ENCODE measurements at regions not wholly inside any gene's neighbourhood (a gene's known extent, or its start where the extent isn't known, plus 50 kb on each side); places are given as distances from the start of the nearest gene placed in this dataset.

DNA sequence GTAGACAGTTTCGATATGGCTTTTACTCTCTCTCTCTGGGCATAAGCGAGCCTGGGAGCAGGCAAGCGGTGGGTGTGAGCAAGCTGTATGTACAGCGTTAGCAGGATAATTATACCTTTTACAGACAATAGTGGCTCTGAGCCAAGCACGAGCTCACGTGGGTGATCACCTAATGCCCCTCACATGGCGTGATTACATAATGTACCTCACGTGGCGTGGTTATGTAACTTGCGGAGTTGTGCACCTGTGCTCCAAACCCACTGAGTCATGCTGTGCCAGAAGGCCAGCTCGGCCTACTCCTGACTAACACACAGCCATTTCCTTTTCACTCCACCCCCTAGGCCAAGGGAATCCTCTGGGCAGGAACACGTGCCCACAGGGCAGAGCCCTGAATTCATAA is 797.2 kb downstream of the EFNA5 start:
- Histone ChIP-seq H3K9me2 (ENCODE audit: insufficient read depth) (no peaks in the 10 kb centered on the region), H3K79me2 (ENCODE audit: insufficient read depth, low read length) (no peaks in the 10 kb centered on the region), H3K4me1 (ENCODE audit: control insufficient read depth in 1 of 2, insufficient read depth in 2 of 2, low read length in 2 of 2) (no peaks in the 10 kb centered on the region), H3K36me3 (ENCODE audit: control insufficient read depth in 1 of 2, insufficient read depth in 2 of 2, low read length in 2 of 2) (no peaks in the 10 kb centered on the region), H2AFZ (ENCODE audit: low read depth, low read length, poor library complexity, severe bottlenecking) (no peak overlapping the region), H4K20me1 (ENCODE audit: insufficient read depth) (no peaks in the 10 kb centered on the region), H3K9ac (ENCODE audit: low read length) (no peak overlapping the region), H3K4me3 (replicated peaks in 1 of 2; ENCODE audit: low read depth in 1 of 2, low read length in 2 of 2) (no peak overlapping the region), H3K9me3 (ENCODE audit: control insufficient read depth in 1 of 2, insufficient read depth in 1 of 2, low read depth in 1 of 2, low read length in 2 of 2) (peaks cover 3 to 5% of the 10 kb centered on the region in 2 experiments; a peak in 1 of 4 replicates), H3K27ac (ENCODE audit: low read depth, low read length) (no peak overlapping the region), H3K27me3 (ENCODE audit: insufficient read depth, low read length) (no peaks in the 10 kb centered on the region), H3K4me2 (ENCODE audit: low read length) (no peak overlapping the region)
- no TSS peak for BruUV-seq (replicated peaks)
- ATAC-seq (no peak), DNase-seq (ENCODE audit: low read depth, low spot score) (no peak)
- CTCF ChIA-PET, result no interaction called here
- intact Hi-C loops (cut with micrococcal nuclease), result no loop called here
- RAD21 ChIA-PET (ENCODE audit: low non-redundant PET in 1 of 2, low total read pairs in 2 of 2, uncharacterized antibody in 2 of 2, unreplicated experiment in 2 of 2), result no interaction called here
- POLR2A ChIA-PET, result no interaction called here
- TF ChIP-seq, protein P1, sequence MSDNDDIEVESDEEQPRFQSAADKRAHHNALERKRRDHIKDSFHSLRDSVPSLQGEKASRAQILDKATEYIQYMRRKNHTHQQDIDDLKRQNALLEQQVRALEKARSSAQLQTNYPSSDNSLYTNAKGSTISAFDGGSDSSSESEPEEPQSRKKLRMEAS (IDR thresholded peaks at IDR 0.05), result no peak
- TF ChIP-seq SIN3A (IDR thresholded peaks at IDR 0.05; ENCODE audit: low read depth) (no peak), FOSL1 (IDR thresholded peaks at IDR 0.05; ENCODE audit: low read depth) (no peak), RAD21 (IDR thresholded peaks at IDR 0.05; ENCODE audit: low read depth) (no peak), CEBPB (IDR thresholded peaks at IDR 0.05; ENCODE audit: low read depth) (no peak), SP1 (IDR thresholded peaks at IDR 0.05; ENCODE audit: low read depth) (no peak), ZFX (IDR thresholded peaks at IDR 0.05) (no peak), YY1 (IDR thresholded peaks at IDR 0.05; ENCODE audit: extremely low read depth, insufficient replicate concordance, low read depth, low read length) (no peak), EZH2phosphoT487 (IDR thresholded peaks at IDR 0.05; ENCODE audit: borderline replicate concordance) (no peak), TCF7L2 (IDR thresholded peaks at IDR 0.05; ENCODE audit: borderline replicate concordance, extremely low read depth, insufficient read depth, insufficient read length) (no peak), CBX3 (IDR thresholded peaks at IDR 0.05; ENCODE audit: low read depth) (no peak), SRF (IDR thresholded peaks at IDR 0.05; ENCODE audit: low read depth) (no peak), EGR1 (IDR thresholded peaks at IDR 0.05; ENCODE audit: low read depth) (no peak)
- TF ChIP-seq, protein P2, sequence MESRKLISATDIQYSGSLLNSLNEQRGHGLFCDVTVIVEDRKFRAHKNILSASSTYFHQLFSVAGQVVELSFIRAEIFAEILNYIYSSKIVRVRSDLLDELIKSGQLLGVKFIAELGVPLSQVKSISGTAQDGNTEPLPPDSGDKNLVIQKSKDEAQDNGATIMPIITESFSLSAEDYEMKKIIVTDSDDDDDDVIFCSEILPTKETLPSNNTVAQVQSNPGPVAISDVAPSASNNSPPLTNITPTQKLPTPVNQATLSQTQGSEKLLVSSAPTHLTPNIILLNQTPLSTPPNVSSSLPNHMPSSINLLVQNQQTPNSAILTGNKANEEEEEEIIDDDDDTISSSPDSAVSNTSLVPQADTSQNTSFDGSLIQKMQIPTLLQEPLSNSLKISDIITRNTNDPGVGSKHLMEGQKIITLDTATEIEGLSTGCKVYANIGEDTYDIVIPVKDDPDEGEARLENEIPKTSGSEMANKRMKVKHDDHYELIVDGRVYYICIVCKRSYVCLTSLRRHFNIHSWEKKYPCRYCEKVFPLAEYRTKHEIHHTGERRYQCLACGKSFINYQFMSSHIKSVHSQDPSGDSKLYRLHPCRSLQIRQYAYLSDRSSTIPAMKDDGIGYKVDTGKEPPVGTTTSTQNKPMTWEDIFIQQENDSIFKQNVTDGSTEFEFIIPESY (IDR thresholded peaks at IDR 0.05; ENCODE audit: extremely low read depth, insufficient replicate concordance, low read length), result no peak

Data from HCT116 (cell line).